GM12892 (cell line): ENCODE measurements at regions not wholly inside any gene's neighbourhood (a gene's known extent, or its start where the extent isn't known, plus 50 kb on each side); places are given as distances from the start of the nearest gene placed in this dataset.
"Not testable (repeated sequence)": the region's sequence is repeated elsewhere in the genome, so short reads cannot be mapped to it uniquely, and the experiment has no call there.

Experiments
- POLR2A ChIP-seq: IDR thresholded peaks from 2 replicates; pipeline ENCODE4 v1.6.1; 2011; ENCODE audit warnings: low read depth, low read length, control low read depth
- POLR2AphosphoS5 ChIP-seq: IDR thresholded peaks from 2 replicates; pipeline ENCODE4 v1.6.1; 2011; ENCODE audit warnings: low read depth, low read length, control low read depth

GRCh38 chr2:242171290-242171689 lies 301.8 kb downstream of the RTP5 start:
- not testable (repeated sequence) for TF ChIP-seq POLR2A, POLR2AphosphoS5
